ENCODE measurements at regions not wholly inside any gene's neighbourhood (a gene's known extent, or its start where the extent isn't known, plus 50 kb on each side); places are given as distances from the start of the nearest gene placed in this dataset.

- H3K27ac ChIP-seq (ENCODE audit: insufficient read length, low read depth, low read length) = no peak overlapping the region
- Mint-ChIP-seq H3K4me1 (peaks cover 7 to 8% of the 10 kb centered on the region in 2 experiments), H3K9me3 (peaks cover 31 to 50% of the 10 kb centered on the region in 2 experiments), H3K27me3 (ENCODE audit: low read depth) (peaks cover 7% of the 10 kb centered on the region), H3K4me3 (no peak overlapping the region; a peak in 1 of 5 replicates), H3K27ac (no peak overlapping the region; a peak in 1 of 7 replicates), H3K36me3 (ENCODE audit: insufficient read depth in 1 of 3, low read depth in 3 of 3) (peaks cover 18 to 27% (median 25%) of the 10 kb centered on the region in 3 experiments)
- H3K4me1 ChIP-seq (ENCODE audit: insufficient read depth, low read length) = peaks cover 5% of the 10 kb centered on the region; the same call in 1 of the 2 replicates
- WGBS (ENCODE audit: extremely low coverage, insufficient read length, low lambda C conversion rate) = no CpG with 5 or more reads among the region's 1 CpG
- H4K8ac ChIP-seq (replicated peaks; ENCODE audit: insufficient read length, low read depth, low read length) = no peak overlapping the region
- no peak overlapping the region for H3K9ac ChIP-seq (ENCODE audit: extremely low read depth, insufficient read length, low read length)
- no peak overlapping the region for H3K56ac ChIP-seq (ENCODE audit: insufficient read length, low read depth, low read length)
- no peak overlapping the region for H2BK120ac ChIP-seq (ENCODE audit: low read depth, low read length, poor library complexity, severe bottlenecking)
- no peak overlapping the region for H2BK12ac ChIP-seq (ENCODE audit: insufficient read length, low read depth, low read length)
- no peak overlapping the region for H3K18ac ChIP-seq (ENCODE audit: insufficient read length, low read depth, low read length)
- no peak overlapping the region for H4K91ac ChIP-seq (ENCODE audit: insufficient read length, low read depth, low read length)
- H3K14ac ChIP-seq (ENCODE audit: insufficient read depth, low read length) = no peak overlapping the region
- peaks cover 14% of the 10 kb centered on the region for H3K9me3 ChIP-seq (ENCODE audit: control insufficient read depth, low read depth, low read length)
- no peak overlapping the region for H3K23ac ChIP-seq (ENCODE audit: insufficient read length, low read depth, low read length)
- H2BK5ac ChIP-seq (ENCODE audit: insufficient read length, low read length) = no peak overlapping the region
- no peak overlapping the region for H3K4ac ChIP-seq (ENCODE audit: low read depth, low read length)
- no peak overlapping the region for H3T11ph ChIP-seq (ENCODE audit: low read length)
- H2BK15ac ChIP-seq (ENCODE audit: low read depth, low read length) = no peak overlapping the region
- H3K23me2 ChIP-seq (ENCODE audit: insufficient read length, low read depth, low read length, poor library complexity, severe bottlenecking) = no peaks in the 10 kb centered on the region
- TF ChIP-seq, protein P1, sequence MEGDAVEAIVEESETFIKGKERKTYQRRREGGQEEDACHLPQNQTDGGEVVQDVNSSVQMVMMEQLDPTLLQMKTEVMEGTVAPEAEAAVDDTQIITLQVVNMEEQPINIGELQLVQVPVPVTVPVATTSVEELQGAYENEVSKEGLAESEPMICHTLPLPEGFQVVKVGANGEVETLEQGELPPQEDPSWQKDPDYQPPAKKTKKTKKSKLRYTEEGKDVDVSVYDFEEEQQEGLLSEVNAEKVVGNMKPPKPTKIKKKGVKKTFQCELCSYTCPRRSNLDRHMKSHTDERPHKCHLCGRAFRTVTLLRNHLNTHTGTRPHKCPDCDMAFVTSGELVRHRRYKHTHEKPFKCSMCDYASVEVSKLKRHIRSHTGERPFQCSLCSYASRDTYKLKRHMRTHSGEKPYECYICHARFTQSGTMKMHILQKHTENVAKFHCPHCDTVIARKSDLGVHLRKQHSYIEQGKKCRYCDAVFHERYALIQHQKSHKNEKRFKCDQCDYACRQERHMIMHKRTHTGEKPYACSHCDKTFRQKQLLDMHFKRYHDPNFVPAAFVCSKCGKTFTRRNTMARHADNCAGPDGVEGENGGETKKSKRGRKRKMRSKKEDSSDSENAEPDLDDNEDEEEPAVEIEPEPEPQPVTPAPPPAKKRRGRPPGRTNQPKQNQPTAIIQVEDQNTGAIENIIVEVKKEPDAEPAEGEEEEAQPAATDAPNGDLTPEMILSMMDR (conservative IDR thresholded peaks at IDR 0.05) = no peak
- DNase-seq = no peak
- no peak overlapping the region for H2AFZ ChIP-seq (ENCODE audit: low read length)
- H2BK20ac ChIP-seq (ENCODE audit: low read depth, low read length, poor library complexity, severe bottlenecking) = no peak overlapping the region
- H3K79me2 ChIP-seq (ENCODE audit: insufficient read depth, low read length) = no peaks in the 10 kb centered on the region
- H3K79me1 ChIP-seq (ENCODE audit: insufficient read depth, low read depth, low read length, poor library complexity, severe bottlenecking) = no peaks in the 10 kb centered on the region
- no peaks in the 10 kb centered on the region for H4K20me1 ChIP-seq (ENCODE audit: control insufficient read depth, insufficient read depth, insufficient read length)
- H2AK5ac ChIP-seq (ENCODE audit: insufficient read length, low read length) = no peak overlapping the region
- no peak overlapping the region for H4K5ac ChIP-seq (ENCODE audit: insufficient read length, low read depth, low read length)
- H3K27me3 ChIP-seq (ENCODE audit: insufficient read depth, low read length) = no peaks in the 10 kb centered on the region
- no peak overlapping the region for H3K4me2 ChIP-seq (ENCODE audit: insufficient read depth, insufficient read length, low read length)
Observed at GRCh38 chr7:45506059-45506458, 68.1 kb upstream of the ADCY1 start.
